AG04450 (cell line): ENCODE measurements at regions not wholly inside any gene's neighbourhood (a gene's known extent, or its start where the extent isn't known, plus 50 kb on each side); places are given as distances from the start of the nearest gene placed in this dataset.

Experiments used
- CTCF ChIA-PET: fragments of 300-600, 350-600 bp; formaldehyde crosslinking; extraction: SDS; loops from one replicate; lab custom pipeline; 2022; ENCODE audit warnings: antibody characterized with exemption, inconsistent platforms; lab: Charles Lee
- POLR2A ChIA-PET: fragments of 350-600 bp; formaldehyde crosslinking; extraction: SDS; loops from one replicate; lab custom pipeline; 2021; ENCODE audit warnings: antibody characterized with exemption, inconsistent platforms; lab: Yijun Ruan, JAX
- DNase-seq: peaks from one replicate; pipeline ENCODE4 v3.0.0-alpha.2; 2011; ENCODE audit warnings: low read depth, low spot score
- H3K27ac ChIP-seq: one replicate; pipeline ENCODE4 v1.5.1; 2012; ENCODE audit warnings: low read depth, low read length, control low read depth
- H3K27me3 ChIP-seq: one replicate; pipeline ENCODE4 v1.6.0; 2012; ENCODE audit warnings: low read length; ENCODE audit not compliant: control insufficient read depth, insufficient read depth
- H3K4me3 ChIP-seq: 2 replicates; pipeline ENCODE4 v1.5.1; 2011; ENCODE audit warnings: mild to moderate bottlenecking, low read depth, low read length, control low read depth
- H3K9me3 ChIP-seq: 2 replicates; pipeline ENCODE4 v1.5.1; 2012; ENCODE audit warnings: low read length; ENCODE audit not compliant: control insufficient read depth, insufficient read depth
- TF ChIP-seq, protein P1 (sequence below): IDR thresholded peaks from 2 replicates; pipeline ENCODE4 v1.5.1; 2011; ENCODE audit warnings: low read depth, low read length, control low read depth, inconsistent platforms

DNA sequence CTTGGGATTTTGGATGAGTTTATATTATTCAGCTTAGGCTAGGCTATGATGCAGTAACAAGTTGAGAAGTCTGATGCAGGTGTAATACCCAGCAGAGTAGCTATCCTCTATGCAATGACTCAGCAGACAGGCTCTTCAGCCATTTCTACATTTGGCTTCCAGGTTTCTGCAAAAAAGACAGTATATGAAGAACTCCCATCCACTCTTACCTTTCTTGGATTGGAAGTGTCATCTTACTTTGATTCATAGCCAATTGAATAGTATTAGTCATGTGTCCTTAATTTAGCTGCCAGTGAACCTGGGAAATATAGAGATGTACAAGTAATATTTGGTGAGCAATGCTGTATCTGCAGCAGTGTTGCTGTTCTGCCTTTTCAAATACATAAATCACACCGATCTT, 127.8 kb upstream of the NPSR1 start:
- no peaks in the 10 kb centered on the region for H3K27me3 ChIP-seq
- TF ChIP-seq, protein P1, sequence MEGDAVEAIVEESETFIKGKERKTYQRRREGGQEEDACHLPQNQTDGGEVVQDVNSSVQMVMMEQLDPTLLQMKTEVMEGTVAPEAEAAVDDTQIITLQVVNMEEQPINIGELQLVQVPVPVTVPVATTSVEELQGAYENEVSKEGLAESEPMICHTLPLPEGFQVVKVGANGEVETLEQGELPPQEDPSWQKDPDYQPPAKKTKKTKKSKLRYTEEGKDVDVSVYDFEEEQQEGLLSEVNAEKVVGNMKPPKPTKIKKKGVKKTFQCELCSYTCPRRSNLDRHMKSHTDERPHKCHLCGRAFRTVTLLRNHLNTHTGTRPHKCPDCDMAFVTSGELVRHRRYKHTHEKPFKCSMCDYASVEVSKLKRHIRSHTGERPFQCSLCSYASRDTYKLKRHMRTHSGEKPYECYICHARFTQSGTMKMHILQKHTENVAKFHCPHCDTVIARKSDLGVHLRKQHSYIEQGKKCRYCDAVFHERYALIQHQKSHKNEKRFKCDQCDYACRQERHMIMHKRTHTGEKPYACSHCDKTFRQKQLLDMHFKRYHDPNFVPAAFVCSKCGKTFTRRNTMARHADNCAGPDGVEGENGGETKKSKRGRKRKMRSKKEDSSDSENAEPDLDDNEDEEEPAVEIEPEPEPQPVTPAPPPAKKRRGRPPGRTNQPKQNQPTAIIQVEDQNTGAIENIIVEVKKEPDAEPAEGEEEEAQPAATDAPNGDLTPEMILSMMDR, result no peak
- no peak overlapping the region for H3K4me3 ChIP-seq
- POLR2A ChIA-PET, result no interaction called here
- CTCF ChIA-PET, result no interaction called here
- DNase-seq, result no peak
- peaks cover 2% of the 10 kb centered on the region; the same call in 1 of the 2 replicates for H3K9me3 ChIP-seq
- H3K27ac ChIP-seq, result no peak overlapping the region

GRCh38 chr7:34539003-34539402, 119.0 kb upstream of the NPSR1 start:
- Histone ChIP-seq H3K4me3 (no peak overlapping the region), H3K9me3 (peaks cover 3% of the 10 kb centered on the region; the same call in 1 of the 2 replicates), H3K27ac (no peak overlapping the region), H3K27me3 (no peaks in the 10 kb centered on the region)
- TF ChIP-seq, protein P1, result no peak
- ChIA-PET CTCF (no interaction called here), POLR2A (no interaction called here)
- DNase-seq, result no peak

GRCh38 chr7:34544621-34545020, 113.4 kb upstream of the NPSR1 start:
- Histone ChIP-seq H3K27ac (no peak overlapping the region), H3K9me3 (peaks cover 7% of the 10 kb centered on the region), H3K27me3 (no peaks in the 10 kb centered on the region), H3K4me3 (no peak overlapping the region)
- TF ChIP-seq, protein P1, result no peak
- ChIA-PET CTCF (no interaction called here), POLR2A (no interaction called here)
- no peak for DNase-seq

DNA sequence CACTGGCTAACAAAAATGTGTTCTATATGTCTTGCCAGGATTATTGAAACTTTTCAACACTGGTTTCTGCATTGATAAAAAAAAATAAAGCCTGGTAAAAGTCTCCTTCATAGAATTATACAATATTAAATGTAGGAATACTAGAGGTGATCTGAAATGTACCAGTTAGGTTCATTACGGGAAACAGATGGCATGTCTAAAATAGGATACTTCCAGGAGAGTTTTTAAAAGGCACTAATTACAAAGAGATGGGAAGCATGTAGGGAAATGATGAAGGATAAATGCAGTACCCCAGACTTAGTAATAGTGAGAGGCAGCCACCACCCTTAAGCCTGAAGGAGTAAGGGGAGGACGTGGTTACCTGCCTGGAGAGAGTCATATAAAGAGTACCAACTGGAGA, 107.0 kb upstream of the NPSR1 start:
- POLR2A ChIA-PET, result no interaction called here
- TF ChIP-seq, protein P1, result no peak
- peaks cover 20% of the 10 kb centered on the region for H3K9me3 ChIP-seq
- CTCF ChIA-PET, result no interaction called here
- H3K27me3 ChIP-seq, result no peaks in the 10 kb centered on the region
- DNase-seq, result no peak
- no peak overlapping the region for H3K27ac ChIP-seq
- no peak overlapping the region for H3K4me3 ChIP-seq

DNA sequence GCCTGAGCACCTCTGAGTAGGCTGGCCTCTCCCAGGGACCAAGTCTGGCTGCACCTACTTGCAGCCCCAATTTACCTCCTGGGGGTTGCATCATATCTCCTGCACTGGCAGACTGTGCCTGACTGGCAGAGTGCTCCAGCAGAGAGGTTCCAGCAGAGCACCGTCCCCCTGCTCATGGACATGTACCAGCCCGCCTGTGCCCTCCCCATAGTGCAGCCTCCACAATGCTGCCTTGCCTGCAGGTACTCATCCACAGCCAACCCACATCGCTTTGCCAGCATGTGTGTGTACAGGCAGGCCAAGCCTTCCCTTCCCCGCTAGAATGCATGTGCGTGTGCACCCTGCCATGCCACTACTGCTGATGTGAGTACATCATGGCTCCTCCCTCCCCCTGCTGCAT, 105.5 kb upstream of the NPSR1 start:
- ChIA-PET CTCF (no interaction called here), POLR2A (no interaction called here)
- Histone ChIP-seq H3K4me3 (no peak overlapping the region), H3K27me3 (no peaks in the 10 kb centered on the region), H3K9me3 (peaks cover 20% of the 10 kb centered on the region), H3K27ac (no peak overlapping the region)
- TF ChIP-seq, protein P1, result no peak
- DNase-seq, result no peak
